ENCODE measurements at regions not wholly inside any gene's neighbourhood (a gene's known extent, or its start where the extent isn't known, plus 50 kb on each side); places are given as distances from the start of the nearest gene placed in this dataset.

DNA sequence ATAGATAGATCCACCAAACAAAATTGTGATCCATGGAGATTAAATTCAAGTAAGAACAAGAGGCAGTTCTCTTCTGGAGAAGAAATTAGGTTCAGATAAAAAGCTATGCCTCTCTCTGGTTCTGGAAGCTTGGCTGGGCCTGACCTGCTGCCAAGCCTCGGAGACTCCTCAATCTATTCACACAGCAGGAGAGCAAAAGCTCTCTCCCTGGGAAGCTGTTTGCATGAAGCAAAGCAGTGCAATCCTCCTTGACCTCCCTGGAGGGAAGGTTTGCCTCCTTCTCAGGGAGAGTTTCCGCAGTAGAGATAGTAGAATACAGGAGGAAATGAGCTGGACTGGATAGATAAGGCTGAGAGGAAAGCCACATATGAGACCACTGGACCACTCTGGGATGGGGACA, 78.1 kb upstream of the GNAO1 start:
- no peak overlapping the region for H3K4me3 ChIP-seq (replicated peaks; ENCODE audit: low read depth, low read length)
- TF ChIP-seq, protein P1, sequence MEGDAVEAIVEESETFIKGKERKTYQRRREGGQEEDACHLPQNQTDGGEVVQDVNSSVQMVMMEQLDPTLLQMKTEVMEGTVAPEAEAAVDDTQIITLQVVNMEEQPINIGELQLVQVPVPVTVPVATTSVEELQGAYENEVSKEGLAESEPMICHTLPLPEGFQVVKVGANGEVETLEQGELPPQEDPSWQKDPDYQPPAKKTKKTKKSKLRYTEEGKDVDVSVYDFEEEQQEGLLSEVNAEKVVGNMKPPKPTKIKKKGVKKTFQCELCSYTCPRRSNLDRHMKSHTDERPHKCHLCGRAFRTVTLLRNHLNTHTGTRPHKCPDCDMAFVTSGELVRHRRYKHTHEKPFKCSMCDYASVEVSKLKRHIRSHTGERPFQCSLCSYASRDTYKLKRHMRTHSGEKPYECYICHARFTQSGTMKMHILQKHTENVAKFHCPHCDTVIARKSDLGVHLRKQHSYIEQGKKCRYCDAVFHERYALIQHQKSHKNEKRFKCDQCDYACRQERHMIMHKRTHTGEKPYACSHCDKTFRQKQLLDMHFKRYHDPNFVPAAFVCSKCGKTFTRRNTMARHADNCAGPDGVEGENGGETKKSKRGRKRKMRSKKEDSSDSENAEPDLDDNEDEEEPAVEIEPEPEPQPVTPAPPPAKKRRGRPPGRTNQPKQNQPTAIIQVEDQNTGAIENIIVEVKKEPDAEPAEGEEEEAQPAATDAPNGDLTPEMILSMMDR (IDR thresholded peaks at IDR 0.05; ENCODE audit: insufficient read depth, low read length, poor library complexity, severe bottlenecking) = no peak
- no peaks in the 10 kb centered on the region; the same call in 1 of the 2 replicates for H3K27me3 ChIP-seq (replicated peaks; ENCODE audit: control insufficient read depth, insufficient read depth, low read length)
- no peaks in the 10 kb centered on the region for H3K36me3 ChIP-seq (ENCODE audit: control insufficient read depth, insufficient read depth, low read length)
- DNase-seq (ENCODE audit: extremely low read depth, insufficient read length) = no peak

- TF ChIP-seq, protein P1 (IDR thresholded peaks at IDR 0.05; ENCODE audit: insufficient read depth, low read length, poor library complexity, severe bottlenecking) = no peak
- no peaks in the 10 kb centered on the region; the same call in 1 of the 2 replicates for H3K27me3 ChIP-seq (replicated peaks; ENCODE audit: control insufficient read depth, insufficient read depth, low read length)
- H3K4me3 ChIP-seq (replicated peaks; ENCODE audit: low read depth, low read length) = no peak overlapping the region
- DNase-seq (ENCODE audit: extremely low read depth, insufficient read length) = no peak
- no peaks in the 10 kb centered on the region for H3K36me3 ChIP-seq (ENCODE audit: control insufficient read depth, insufficient read depth, low read length)
Observed at GRCh38 chr16:56111100-56111499, 80.2 kb upstream of the GNAO1 start.

GRCh38 chr16:56109994-56110393, 81.3 kb upstream of the GNAO1 start:
- Histone ChIP-seq H3K4me3 (replicated peaks; ENCODE audit: low read depth, low read length) (no peak overlapping the region), H3K36me3 (ENCODE audit: control insufficient read depth, insufficient read depth, low read length) (no peaks in the 10 kb centered on the region), H3K27me3 (replicated peaks; ENCODE audit: control insufficient read depth, insufficient read depth, low read length) (no peaks in the 10 kb centered on the region; the same call in 1 of the 2 replicates)
- TF ChIP-seq, protein P1 (IDR thresholded peaks at IDR 0.05; ENCODE audit: insufficient read depth, low read length, poor library complexity, severe bottlenecking) = no peak
- no peak for DNase-seq (ENCODE audit: extremely low read depth, insufficient read length)

- no peaks in the 10 kb centered on the region; the same call in 1 of the 2 replicates for H3K27me3 ChIP-seq (replicated peaks; ENCODE audit: control insufficient read depth, insufficient read depth, low read length)
- TF ChIP-seq, protein P1 (IDR thresholded peaks at IDR 0.05; ENCODE audit: insufficient read depth, low read length, poor library complexity, severe bottlenecking) = no peak
- no peak for DNase-seq (ENCODE audit: extremely low read depth, insufficient read length)
- no peaks in the 10 kb centered on the region for H3K36me3 ChIP-seq (ENCODE audit: control insufficient read depth, insufficient read depth, low read length)
- H3K4me3 ChIP-seq (replicated peaks; ENCODE audit: low read depth, low read length) = no peak overlapping the region
Observed at GRCh38 chr16:56109205-56109604, 82.1 kb upstream of the GNAO1 start.

GRCh38 chr16:56108724-56109123, 82.6 kb upstream of the GNAO1 start:
- no peak overlapping the region for H3K4me3 ChIP-seq (replicated peaks; ENCODE audit: low read depth, low read length)
- DNase-seq (ENCODE audit: extremely low read depth, insufficient read length) = no peak
- no peaks in the 10 kb centered on the region for H3K36me3 ChIP-seq (ENCODE audit: control insufficient read depth, insufficient read depth, low read length)
- TF ChIP-seq, protein P1 (IDR thresholded peaks at IDR 0.05; ENCODE audit: insufficient read depth, low read length, poor library complexity, severe bottlenecking) = no peak
- H3K27me3 ChIP-seq (replicated peaks; ENCODE audit: control insufficient read depth, insufficient read depth, low read length) = no peaks in the 10 kb centered on the region; the same call in 1 of the 2 replicates

GRCh38 chr16:56108056-56108471, 83.2 kb upstream of the GNAO1 start:
- no peak for DNase-seq (ENCODE audit: extremely low read depth, insufficient read length)
- TF ChIP-seq, protein P1 (IDR thresholded peaks at IDR 0.05; ENCODE audit: insufficient read depth, low read length, poor library complexity, severe bottlenecking) = no peak
- Histone ChIP-seq H3K4me3 (replicated peaks; ENCODE audit: low read depth, low read length) (no peak overlapping the region), H3K36me3 (ENCODE audit: control insufficient read depth, insufficient read depth, low read length) (no peaks in the 10 kb centered on the region), H3K27me3 (replicated peaks; ENCODE audit: control insufficient read depth, insufficient read depth, low read length) (no peaks in the 10 kb centered on the region; the same call in 1 of the 2 replicates)

All from GM06990 (cell line).